PFSK-1 (cell line): ENCODE measurements at regions not wholly inside any gene's neighbourhood (a gene's known extent, or its start where the extent isn't known, plus 50 kb on each side); places are given as distances from the start of the nearest gene placed in this dataset.

Source experiments
- FOXP2 ChIP-seq: optimal IDR thresholded peaks from 2 replicates; pipeline ENCODE3; 2011; ENCODE audit warnings: borderline replicate concordance, control low read depth, inconsistent platforms; ENCODE audit not compliant: insufficient read depth; ENCODE audit errors: extremely low read length, extremely low read depth
- POLR2AphosphoS5 ChIP-seq: IDR thresholded peaks from 2 replicates; pipeline ENCODE4 v1.6.1; 2012; ENCODE audit warnings: low read depth, mild to moderate bottlenecking, control low read depth, low read length, moderate library complexity
- SIN3A ChIP-seq: IDR thresholded peaks from 2 replicates; pipeline ENCODE4 v1.6.1; 2012; ENCODE audit warnings: mild to moderate bottlenecking, low read length, moderate library complexity, borderline replicate concordance; ENCODE audit not compliant: insufficient read depth
- TAF1 ChIP-seq: IDR thresholded peaks from 2 replicates; pipeline ENCODE4 v1.6.1; 2012; ENCODE audit warnings: low read length, control low read depth, borderline replicate concordance; ENCODE audit not compliant: insufficient read depth

DNA sequence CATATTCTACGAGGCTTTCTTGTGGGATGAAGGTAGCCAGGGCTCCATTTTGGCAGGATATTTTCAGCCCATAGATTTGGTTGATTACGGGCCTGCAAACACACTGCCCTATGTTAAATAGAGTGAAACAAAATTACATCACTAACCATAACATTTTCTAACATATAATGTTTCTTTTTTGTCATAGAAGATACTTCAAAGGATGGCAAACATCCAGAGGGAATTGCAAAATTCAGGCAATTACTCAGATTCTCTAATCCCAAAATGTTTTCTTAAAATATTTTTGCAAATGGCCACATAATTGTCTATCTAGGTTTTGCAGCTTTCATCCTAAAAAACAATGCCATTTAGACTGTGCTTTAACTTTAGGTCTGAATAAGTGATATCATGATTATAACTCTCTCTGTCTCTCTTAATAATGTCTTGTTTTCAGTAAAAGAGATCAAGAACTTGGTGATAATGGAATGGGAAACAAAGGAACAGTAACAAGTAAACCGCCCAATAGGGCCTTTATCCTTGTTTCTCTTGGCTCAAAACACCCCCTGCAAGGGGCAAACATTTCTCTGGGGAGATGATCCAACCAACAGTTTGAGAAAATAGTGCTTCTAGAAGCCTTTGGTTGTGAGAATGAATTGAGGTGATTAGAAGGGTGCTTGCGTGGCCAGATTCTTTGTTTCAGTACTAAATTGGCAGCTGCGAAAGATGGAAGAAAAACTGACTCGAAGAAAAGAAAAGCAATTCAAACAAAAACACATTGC is 54.4 kb upstream of the BTG1 start:
- TF ChIP-seq FOXP2 (no peak), POLR2AphosphoS5 (no peak), SIN3A (no peak), TAF1 (no peak)
